Lung microvascular endothelial cell (primary cell): ENCODE measurements at regions not wholly inside any gene's neighbourhood (a gene's known extent, or its start where the extent isn't known, plus 50 kb on each side); places are given as distances from the start of the nearest gene placed in this dataset.

Experiments used
- DNase-seq, 2 donors: peaks; one replicate each; pipeline versions ENCODE4 v3.0.0 to v3.0.0-alpha.2; 2010; ENCODE audit warnings: low read depth in 2 of 2

GRCh38 chr4:217891-218290 lies 87.4 kb downstream of the ZNF732 start:
- peak in 1 of 2 donors; percentile 62 for DNase-seq

GRCh38 chr4:213971-214370 lies 89.7 kb downstream of the ZNF718 start:
- DNase-seq: no peak
